Retinal pigment epithelial cell (primary cell): ENCODE measurements at regions not wholly inside any gene's neighbourhood (a gene's known extent, or its start where the extent isn't known, plus 50 kb on each side); places are given as distances from the start of the nearest gene placed in this dataset.

Experiments used
- DNase-seq: peaks from one replicate; pipeline ENCODE4 v3.0.0-alpha.2; 2010; ENCODE audit warnings: low read depth
- H3K4me3 ChIP-seq: 2 replicates; pipeline ENCODE4 v1.5.1; 2011; ENCODE audit warnings: mild to moderate bottlenecking, low read length, control low read depth, moderate library complexity
- CTCF ChIP-seq: conservative IDR thresholded peaks from 2 replicates; pipeline ENCODE4 v1.5.1; 2011; ENCODE audit warnings: low read depth, low read length, control low read depth, inconsistent platforms

- H3K4me3 ChIP-seq, result no peak overlapping the region
- no peak for DNase-seq
- no peak for TF ChIP-seq CTCF
Observed at GRCh38 chr16:73190688-73191659, 143.0 kb upstream of the ZFHX3 start.

- no peak overlapping the region for H3K4me3 ChIP-seq
- TF ChIP-seq CTCF, result no peak
- DNase-seq, result no peak
Observed at GRCh38 chr16:73190256-73190655, 142.3 kb upstream of the ZFHX3 start.

DNA sequence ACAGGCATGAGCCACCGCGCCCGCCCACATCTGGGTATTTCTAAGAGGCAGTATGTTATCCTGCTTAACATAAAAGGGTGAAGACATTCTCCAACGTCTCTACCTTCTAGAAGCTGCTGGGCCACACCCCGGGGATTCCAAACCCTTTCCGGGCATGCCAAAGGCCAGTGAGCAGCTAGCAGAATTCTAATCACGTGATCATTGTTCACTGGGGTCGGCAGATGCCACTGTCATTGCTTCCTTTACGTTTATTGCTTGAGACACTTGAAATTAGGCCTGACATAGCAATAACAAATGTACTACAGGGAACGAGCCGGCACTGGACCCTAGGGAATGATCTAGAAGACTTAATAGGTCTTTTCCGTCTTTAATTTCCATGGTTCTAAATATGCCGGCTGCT, 141.2 kb upstream of the ZFHX3 start:
- no peak for DNase-seq
- H3K4me3 ChIP-seq, result no peak overlapping the region
- no peak for TF ChIP-seq CTCF

- no peak overlapping the region for H3K4me3 ChIP-seq
- no peak for DNase-seq
- no peak for TF ChIP-seq CTCF
Observed at GRCh38 chr16:73186752-73187601, 139.0 kb upstream of the ZFHX3 start.

GRCh38 chr16:73185737-73186136, 137.8 kb upstream of the ZFHX3 start:
- no peak for DNase-seq
- H3K4me3 ChIP-seq, result no peak overlapping the region
- no peak for TF ChIP-seq CTCF

- TF ChIP-seq CTCF, result no peak
- no peak for DNase-seq
- H3K4me3 ChIP-seq, result no peak overlapping the region
Observed at GRCh38 chr16:73183611-73184092, 135.7 kb upstream of the ZFHX3 start.
